ENCODE measurements at regions not wholly inside any gene's neighbourhood (a gene's known extent, or its start where the extent isn't known, plus 50 kb on each side); places are given as distances from the start of the nearest gene placed in this dataset.

GRCh38 chr1:13967707-13968106 lies 267.7 kb downstream of the PRDM2 start:
- Mint-ChIP-seq H3K4me1 (no peaks in the 10 kb centered on the region; the same call in 1 of the 2 replicates), H3K9me3 (peaks cover 35% of the 10 kb centered on the region), H3K36me3 (peaks cover 7% of the 10 kb centered on the region), H3K4me3 (no peak overlapping the region), H3K27ac (no peak overlapping the region), H3K27me3 (ENCODE audit: low read depth) (peaks cover 30% of the 10 kb centered on the region)
- DNase-seq (ENCODE audit: low spot score) (no peak), ATAC-seq (no peak)
- ChIA-PET POLR2A (no interaction called here), CTCF (interaction anchor here (0.9 kb wide), 2 partner anchors 17 to 146 kb away, joined by 3 read pairs; no protein-coding TSS in a partner anchor)
- TF ChIP-seq ZNF425 (CRISPR knock-in tag; conservative IDR thresholded peaks at IDR 0.05) (no peak), FOXP1 (CRISPR knock-in tag; IDR thresholded peaks at IDR 0.05; ENCODE audit: borderline replicate concordance) (no peak), MLX (CRISPR knock-in tag; IDR thresholded peaks at IDR 0.05) (no peak), USF1 (CRISPR knock-in tag; IDR thresholded peaks at IDR 0.05) (no peak), ETV6 (CRISPR knock-in tag; IDR thresholded peaks at IDR 0.05) (no peak), FOXK1 (CRISPR knock-in tag; IDR thresholded peaks at IDR 0.05) (no peak), ZNF219 (CRISPR knock-in tag; IDR thresholded peaks at IDR 0.05; ENCODE audit: borderline replicate concordance) (no peak)
- TF ChIP-seq, protein P1, sequence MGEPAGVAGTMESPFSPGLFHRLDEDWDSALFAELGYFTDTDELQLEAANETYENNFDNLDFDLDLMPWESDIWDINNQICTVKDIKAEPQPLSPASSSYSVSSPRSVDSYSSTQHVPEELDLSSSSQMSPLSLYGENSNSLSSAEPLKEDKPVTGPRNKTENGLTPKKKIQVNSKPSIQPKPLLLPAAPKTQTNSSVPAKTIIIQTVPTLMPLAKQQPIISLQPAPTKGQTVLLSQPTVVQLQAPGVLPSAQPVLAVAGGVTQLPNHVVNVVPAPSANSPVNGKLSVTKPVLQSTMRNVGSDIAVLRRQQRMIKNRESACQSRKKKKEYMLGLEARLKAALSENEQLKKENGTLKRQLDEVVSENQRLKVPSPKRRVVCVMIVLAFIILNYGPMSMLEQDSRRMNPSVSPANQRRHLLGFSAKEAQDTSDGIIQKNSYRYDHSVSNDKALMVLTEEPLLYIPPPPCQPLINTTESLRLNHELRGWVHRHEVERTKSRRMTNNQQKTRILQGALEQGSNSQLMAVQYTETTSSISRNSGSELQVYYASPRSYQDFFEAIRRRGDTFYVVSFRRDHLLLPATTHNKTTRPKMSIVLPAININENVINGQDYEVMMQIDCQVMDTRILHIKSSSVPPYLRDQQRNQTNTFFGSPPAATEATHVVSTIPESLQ (CRISPR knock-in tag; IDR thresholded peaks at IDR 0.05), result no peak

DNA sequence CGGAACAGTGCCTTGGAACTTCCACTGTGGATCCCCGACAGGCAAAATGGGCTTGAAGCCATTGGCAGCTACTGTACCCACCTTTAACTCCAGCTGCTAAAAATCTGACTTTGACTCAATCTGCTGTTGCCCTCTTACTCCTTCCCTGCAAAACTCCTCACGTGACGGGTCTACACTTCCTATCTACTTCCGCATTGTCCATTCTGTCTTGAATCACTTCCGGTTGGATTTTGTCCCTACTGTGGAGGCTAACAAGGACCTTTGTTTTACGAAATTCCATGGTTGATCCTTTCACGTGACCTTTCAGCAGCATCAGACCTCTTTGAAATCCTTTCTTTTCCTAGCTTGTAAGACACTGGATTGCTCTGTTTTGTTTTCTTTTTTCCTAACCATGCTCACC lies 268.4 kb downstream of the PRDM2 start:
- peaks cover 32% of the 10 kb centered on the region for H3K27me3 Mint-ChIP-seq (ENCODE audit: low read depth)
- no peak overlapping the region for H3K4me3 Mint-ChIP-seq
- H3K27ac Mint-ChIP-seq, result no peak overlapping the region
- ChIA-PET CTCF (interaction anchor here (0.9 kb wide), 2 partner anchors 18 to 145 kb away, joined by 3 read pairs; no protein-coding TSS in a partner anchor), POLR2A (no interaction called here)
- H3K9me3 Mint-ChIP-seq, result peaks cover 35% of the 10 kb centered on the region
- DNase-seq (ENCODE audit: low spot score) (no peak), ATAC-seq (no peak)
- H3K36me3 Mint-ChIP-seq, result peaks cover 7% of the 10 kb centered on the region
- H3K4me1 Mint-ChIP-seq, result no peaks in the 10 kb centered on the region; the same call in 1 of the 2 replicates
- TF ChIP-seq TCF7 (CRISPR knock-in tag; IDR thresholded peaks at IDR 0.05; ENCODE audit: low read depth), result no peak
- TF ChIP-seq ZNF423 (CRISPR knock-in tag; IDR thresholded peaks at IDR 0.05), result no peak
- no peak for TF ChIP-seq ATF1 (CRISPR knock-in tag; IDR thresholded peaks at IDR 0.05)
- TF ChIP-seq, protein P2, sequence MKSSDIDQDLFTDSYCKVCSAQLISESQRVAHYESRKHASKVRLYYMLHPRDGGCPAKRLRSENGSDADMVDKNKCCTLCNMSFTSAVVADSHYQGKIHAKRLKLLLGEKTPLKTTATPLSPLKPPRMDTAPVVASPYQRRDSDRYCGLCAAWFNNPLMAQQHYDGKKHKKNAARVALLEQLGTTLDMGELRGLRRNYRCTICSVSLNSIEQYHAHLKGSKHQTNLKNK (CRISPR knock-in tag; IDR thresholded peaks at IDR 0.05), result no peak
- TF ChIP-seq TEAD4 (CRISPR knock-in tag; IDR thresholded peaks at IDR 0.05), result no peak
- no peak for TF ChIP-seq MYBL2 (CRISPR knock-in tag; IDR thresholded peaks at IDR 0.05)
- TF ChIP-seq CREB1 (CRISPR knock-in tag; IDR thresholded peaks at IDR 0.05), result no peak
- no peak for TF ChIP-seq JAZF1 (CRISPR knock-in tag; IDR thresholded peaks at IDR 0.05)
- no peak for TF ChIP-seq MLX (CRISPR knock-in tag; IDR thresholded peaks at IDR 0.05)
- TF ChIP-seq PREB (CRISPR knock-in tag; IDR thresholded peaks at IDR 0.05; ENCODE audit: borderline replicate concordance), result no peak
- TF ChIP-seq, protein P3, sequence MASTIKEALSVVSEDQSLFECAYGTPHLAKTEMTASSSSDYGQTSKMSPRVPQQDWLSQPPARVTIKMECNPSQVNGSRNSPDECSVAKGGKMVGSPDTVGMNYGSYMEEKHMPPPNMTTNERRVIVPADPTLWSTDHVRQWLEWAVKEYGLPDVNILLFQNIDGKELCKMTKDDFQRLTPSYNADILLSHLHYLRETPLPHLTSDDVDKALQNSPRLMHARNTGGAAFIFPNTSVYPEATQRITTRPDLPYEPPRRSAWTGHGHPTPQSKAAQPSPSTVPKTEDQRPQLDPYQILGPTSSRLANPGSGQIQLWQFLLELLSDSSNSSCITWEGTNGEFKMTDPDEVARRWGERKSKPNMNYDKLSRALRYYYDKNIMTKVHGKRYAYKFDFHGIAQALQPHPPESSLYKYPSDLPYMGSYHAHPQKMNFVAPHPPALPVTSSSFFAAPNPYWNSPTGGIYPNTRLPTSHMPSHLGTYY (CRISPR knock-in tag; IDR thresholded peaks at IDR 0.05), result no peak
- TF ChIP-seq ZNF425 (CRISPR knock-in tag; conservative IDR thresholded peaks at IDR 0.05), result no peak
- TF ChIP-seq ZNF396 (CRISPR knock-in tag; IDR thresholded peaks at IDR 0.05; ENCODE audit: borderline replicate concordance), result no peak
